HG03280 (cell line): ENCODE measurements at regions not wholly inside any gene's neighbourhood (a gene's known extent, or its start where the extent isn't known, plus 50 kb on each side); places are given as distances from the start of the nearest gene placed in this dataset.

Source experiments
- ATAC-seq: cut with Tn5 transposase; IDR thresholded peaks from one replicate; pipeline ENCODE4 v1.9.1; 2021; ENCODE audit warnings: mild to moderate bottlenecking, moderate library complexity; ENCODE audit not compliant: unreplicated experiment

GRCh38 chr5:167694325-167695147 is 596.9 kb upstream of the WWC1 start:
- ATAC-seq: no peak

GRCh38 chr5:167696558-167697314 is 594.7 kb upstream of the WWC1 start:
- ATAC-seq: no peak

DNA sequence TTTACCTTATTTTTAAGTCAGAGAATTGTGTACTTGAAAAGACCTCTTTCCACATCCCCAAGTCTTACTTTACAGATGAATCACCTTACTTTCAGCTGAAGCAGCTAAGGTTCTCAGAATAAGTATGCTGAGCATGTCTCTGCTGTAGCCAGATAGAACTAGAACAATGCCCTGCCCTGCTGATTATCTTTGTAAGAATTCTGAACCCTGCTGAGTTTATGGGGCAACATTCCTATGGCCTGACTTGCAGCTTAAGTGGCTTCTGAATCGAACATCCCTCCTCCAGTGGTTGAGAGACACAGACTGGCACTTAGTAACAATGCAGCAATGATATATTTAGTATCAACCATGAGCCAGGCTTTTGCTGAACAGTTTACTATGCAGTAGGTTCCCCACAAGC is 592.0 kb upstream of the WWC1 start:
- no peak for ATAC-seq

DNA sequence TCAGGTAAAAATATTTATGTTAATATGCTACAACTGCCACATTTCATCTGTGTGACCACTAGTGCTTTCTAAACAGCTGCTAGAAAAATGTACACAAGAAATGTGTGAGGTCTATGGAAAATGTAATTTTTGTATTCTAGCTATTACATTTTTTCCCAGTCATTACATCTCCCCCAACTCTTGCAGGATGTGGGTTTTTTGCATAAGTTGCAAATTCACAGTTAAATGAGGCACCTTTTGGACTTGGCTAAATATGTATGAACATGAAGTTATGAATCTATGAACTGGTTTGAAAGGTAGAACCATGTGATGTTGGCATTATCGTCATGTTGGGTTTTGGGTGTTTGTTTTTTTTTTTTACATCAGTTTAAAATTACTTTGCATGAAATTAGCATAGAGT is 590.4 kb upstream of the WWC1 start:
- no peak for ATAC-seq

- no peak for ATAC-seq
Observed at GRCh38 chr5:167702014-167702413, 589.4 kb upstream of the WWC1 start.

DNA sequence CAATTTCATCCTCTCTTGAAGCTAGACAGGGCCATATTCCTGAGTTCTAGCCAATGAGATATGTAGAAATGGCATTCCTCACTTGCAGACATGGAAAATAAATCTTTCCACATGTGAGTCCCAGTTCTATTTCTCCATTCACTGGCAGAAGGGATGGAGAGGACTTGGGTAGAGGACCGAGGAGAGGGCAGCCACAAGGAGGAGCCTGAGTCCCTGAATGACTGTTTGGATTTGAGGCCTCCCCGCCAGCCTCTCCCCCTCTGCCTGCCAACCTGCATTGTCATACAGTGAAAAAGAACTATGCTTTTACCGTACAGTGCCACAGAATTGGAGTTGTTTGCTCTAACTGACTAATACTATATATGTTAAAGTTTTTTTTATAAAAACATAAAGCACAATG is 583.0 kb upstream of the WWC1 start:
- ATAC-seq: no peak

GRCh38 chr5:167709625-167710024 is 581.8 kb upstream of the WWC1 start:
- peak; percentile 83 for ATAC-seq

DNA sequence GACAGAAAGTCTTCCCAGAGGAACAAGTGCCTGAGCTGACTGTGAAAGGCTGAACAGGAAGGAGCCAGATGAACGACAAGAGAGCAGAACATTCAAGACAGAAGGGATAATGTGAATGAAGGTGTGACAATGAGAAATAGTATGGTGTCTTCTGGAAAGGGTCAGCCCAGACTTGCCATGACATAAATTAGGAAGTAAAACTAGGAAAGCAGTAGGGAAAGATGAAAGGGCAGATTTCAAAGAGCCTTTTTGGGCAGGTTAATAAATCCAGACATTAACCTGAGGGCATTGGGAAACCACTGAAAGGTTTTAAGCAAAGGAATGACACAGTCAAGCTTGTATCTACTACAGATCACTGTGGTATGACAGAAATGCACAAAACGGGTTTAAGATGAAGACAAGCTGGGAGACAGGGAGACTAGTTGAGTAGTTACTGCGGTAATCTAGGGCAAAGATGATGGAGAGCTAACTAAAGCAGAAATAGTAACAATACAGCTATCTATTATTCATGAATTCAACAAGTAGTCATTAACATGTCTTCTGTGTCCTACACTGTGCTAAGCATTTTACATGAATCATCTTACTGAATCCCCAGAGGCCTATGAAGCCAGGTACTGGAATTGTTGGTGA is 580.9 kb upstream of the WWC1 start:
- no peak for ATAC-seq

DNA sequence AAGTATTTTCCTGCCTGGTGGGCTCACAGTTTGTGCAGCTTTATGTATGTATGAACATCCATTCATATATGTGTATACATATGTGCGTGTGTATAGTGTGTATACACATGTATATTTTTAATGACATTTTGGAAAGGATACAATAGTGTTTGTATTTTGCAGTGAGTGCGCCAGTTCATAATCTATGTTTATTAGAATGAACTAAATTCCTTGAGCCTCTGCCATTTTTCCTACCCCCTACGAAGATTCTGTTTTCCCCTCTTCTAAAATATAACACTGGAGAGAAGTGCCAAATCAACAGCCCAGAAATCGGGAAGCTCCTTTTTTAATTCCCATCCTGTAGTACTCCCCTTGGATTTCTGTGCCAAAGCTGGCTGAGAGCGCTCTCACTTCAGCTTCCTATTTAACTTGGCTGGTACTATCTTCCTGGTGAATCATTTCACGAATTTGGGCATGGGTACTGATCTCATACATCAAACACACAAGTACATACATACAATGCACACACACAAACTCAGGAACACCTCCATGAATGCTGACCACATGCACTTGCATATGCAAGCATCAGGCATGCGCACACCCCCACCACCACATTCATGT is 578.4 kb upstream of the WWC1 start:
- ATAC-seq: no peak

GRCh38 chr5:167713896-167714295 is 577.5 kb upstream of the WWC1 start:
- ATAC-seq: no peak

GRCh38 chr5:167716126-167716775 is 575.2 kb upstream of the WWC1 start:
- ATAC-seq: no peak

GRCh38 chr5:167720259-167720658 is 571.2 kb upstream of the WWC1 start:
- ATAC-seq: no peak

GRCh38 chr5:167720676-167721260 is 570.7 kb upstream of the WWC1 start:
- no peak for ATAC-seq

GRCh38 chr5:167721926-167722440 is 569.5 kb upstream of the WWC1 start:
- no peak for ATAC-seq

- peak; percentile 93 for ATAC-seq
Observed at GRCh38 chr5:167723254-167723871, 568.1 kb upstream of the WWC1 start.

DNA sequence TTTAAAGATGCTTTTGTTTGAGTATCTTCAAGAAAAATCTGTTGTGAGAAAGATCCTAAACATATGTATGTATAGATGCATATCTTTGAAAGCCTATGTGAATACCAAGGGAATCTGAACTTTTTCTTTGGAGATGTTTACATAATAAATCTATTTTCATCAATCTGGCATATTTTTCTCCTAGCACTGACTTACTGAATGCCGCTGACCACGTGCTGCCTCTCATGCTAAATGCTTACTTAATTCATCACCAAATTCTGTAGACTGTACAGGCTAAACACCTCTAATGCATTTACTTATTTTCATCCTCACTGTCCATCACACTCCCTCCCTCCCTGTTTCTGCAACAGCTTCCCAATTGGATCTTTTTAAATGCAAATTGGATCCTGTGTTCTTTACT is 566.2 kb upstream of the WWC1 start:
- no peak for ATAC-seq

GRCh38 chr5:167725741-167726140 is 565.7 kb upstream of the WWC1 start:
- ATAC-seq: no peak

GRCh38 chr5:167726642-167727041 is 564.8 kb upstream of the WWC1 start:
- ATAC-seq: no peak

- no peak for ATAC-seq
Observed at GRCh38 chr5:167730121-167730520, 561.3 kb upstream of the WWC1 start.

DNA sequence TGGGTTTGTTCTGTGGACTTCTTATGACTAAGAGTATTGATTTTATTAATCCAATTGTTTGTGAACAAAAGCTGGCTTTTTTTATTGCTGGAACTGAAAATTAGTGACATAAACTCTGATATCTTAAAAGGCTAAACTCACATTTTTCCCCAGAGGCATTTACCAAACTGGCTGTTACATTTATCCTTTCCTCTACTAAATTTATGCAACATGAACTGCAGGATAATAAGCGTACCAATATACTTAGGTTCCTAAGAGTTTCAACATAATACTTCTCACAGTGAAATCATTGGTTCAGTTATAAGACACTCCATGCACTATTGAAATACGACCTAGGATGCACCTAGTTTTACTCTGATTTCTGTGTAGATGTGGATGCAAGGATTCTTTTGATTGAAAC is 560.8 kb upstream of the WWC1 start:
- ATAC-seq: no peak
